GM12892 (cell line): ENCODE measurements at regions not wholly inside any gene's neighbourhood (a gene's known extent, or its start where the extent isn't known, plus 50 kb on each side); places are given as distances from the start of the nearest gene placed in this dataset.
"Not testable (repeated sequence)": the region's sequence is repeated elsewhere in the genome, so short reads cannot be mapped to it uniquely, and the experiment has no call there.

Source experiments
- DNase-seq: peaks from one replicate; pipeline ENCODE4 v3.0.0; 2011; ENCODE audit not compliant: insufficient read length
- FAIRE-seq: peaks from 2 replicates; lab custom pipeline; 2011; peaks lifted over from hg19 to GRCh38; lab: Jason Lieb, UNC
- POLR2A ChIP-seq: IDR thresholded peaks from 2 replicates; pipeline ENCODE4 v1.6.1; 2011; ENCODE audit warnings: low read depth, low read length, control low read depth
- POLR2AphosphoS5 ChIP-seq: IDR thresholded peaks from 2 replicates; pipeline ENCODE4 v1.6.1; 2011; ENCODE audit warnings: low read depth, low read length, control low read depth
- TAF1 ChIP-seq: IDR thresholded peaks from 2 replicates; pipeline ENCODE4 v1.6.1; 2011; ENCODE audit warnings: low read depth, mild to moderate bottlenecking, control low read depth, low read length, borderline replicate concordance

DNA sequence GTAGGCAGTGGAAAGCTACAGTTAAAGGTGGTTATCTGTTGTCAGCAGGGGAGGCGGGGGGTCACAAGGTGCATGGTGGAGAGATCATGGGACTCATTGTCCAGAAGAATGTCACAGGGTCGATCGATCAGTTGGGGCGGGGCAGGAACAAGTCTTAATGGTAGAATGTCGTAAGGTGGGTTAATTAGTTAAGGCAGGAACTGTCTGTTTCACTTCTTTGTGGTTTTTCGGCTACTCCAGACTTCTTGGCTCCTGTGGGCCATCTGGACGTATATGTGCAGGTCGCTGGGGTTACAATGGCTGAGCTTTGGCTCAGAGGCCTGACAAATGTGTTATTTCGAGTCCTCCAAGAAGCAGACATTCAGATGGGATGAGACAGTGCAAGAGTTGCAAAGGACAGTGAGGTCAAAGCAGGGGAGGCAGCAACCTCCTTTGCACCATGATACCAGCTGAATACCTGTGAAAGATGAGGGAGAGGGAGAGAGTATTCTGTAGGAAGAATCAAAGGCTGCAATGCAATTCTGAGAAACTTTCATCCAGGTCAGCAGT lies 246.9 kb upstream of the TMEM132C start:
- DNase-seq (no peak), FAIRE-seq (no peak)
- TF ChIP-seq POLR2AphosphoS5 (no peak), POLR2A (no peak), TAF1 (no peak)

DNA sequence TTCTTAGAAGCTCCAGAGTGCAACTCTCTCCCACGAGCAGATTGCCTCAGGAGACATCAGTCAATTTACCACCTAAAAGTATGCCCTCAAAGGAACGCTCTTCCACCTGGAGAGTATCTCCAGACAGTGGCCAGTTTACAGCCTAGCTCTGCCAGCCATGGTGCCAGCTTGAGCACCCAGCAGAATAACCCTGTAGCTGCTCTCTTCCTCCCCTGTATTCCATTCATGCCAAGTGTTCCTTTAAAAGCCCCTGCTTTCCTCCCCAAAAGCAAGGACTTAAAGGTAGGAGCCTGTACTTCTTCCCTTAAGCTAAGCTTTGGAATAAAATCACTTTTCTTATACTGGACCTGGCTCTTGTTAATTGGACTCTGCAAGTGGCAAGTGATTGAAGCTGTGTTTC lies 245.4 kb upstream of the TMEM132C start:
- DNase-seq, result no peak
- TF ChIP-seq TAF1 (no peak), POLR2AphosphoS5 (no peak), POLR2A (no peak)
- no peak for FAIRE-seq

- TF ChIP-seq POLR2A (no peak), POLR2AphosphoS5 (no peak), TAF1 (no peak)
- no peak for FAIRE-seq
- DNase-seq, result no peak
These were observed 241.3 kb upstream of the TMEM132C start for GRCh38 chr12:128025589-128026245.

- FAIRE-seq, result no peak
- DNase-seq, result no peak
- TF ChIP-seq TAF1 (no peak), POLR2A (no peak), POLR2AphosphoS5 (no peak)
These were observed 240.0 kb upstream of the TMEM132C start for GRCh38 chr12:128026696-128027574.

- TF ChIP-seq POLR2A (no peak), TAF1 (no peak), POLR2AphosphoS5 (no peak)
- FAIRE-seq (no peak), DNase-seq (no peak)
These were observed 233.5 kb upstream of the TMEM132C start for GRCh38 chr12:128033473-128033872.

GRCh38 chr12:128040971-128041370 lies 226.0 kb upstream of the TMEM132C start:
- no peak for TF ChIP-seq POLR2AphosphoS5
- TF ChIP-seq TAF1, result no peak
- no peak for TF ChIP-seq POLR2A
- FAIRE-seq (no peak), DNase-seq (no peak)

DNA sequence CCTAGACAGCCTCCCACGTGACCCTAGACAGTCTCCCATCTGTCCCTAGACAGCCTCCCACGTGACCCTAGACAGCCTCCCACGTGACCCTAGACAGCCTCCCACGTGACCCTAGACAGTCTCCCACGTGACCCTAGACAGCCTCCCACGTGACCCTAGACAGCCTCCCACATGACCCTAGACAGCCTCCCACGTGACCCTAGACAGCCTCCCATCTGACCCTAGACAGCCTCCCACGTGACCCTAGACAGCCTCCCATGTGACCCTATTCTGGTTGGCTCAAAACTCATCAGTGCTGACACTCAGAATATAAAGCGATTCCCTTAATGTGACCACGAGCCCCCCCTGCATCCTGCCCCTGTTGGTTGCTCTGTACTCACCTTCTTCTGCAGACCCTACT lies 224.7 kb upstream of the TMEM132C start:
- DNase-seq, FAIRE-seq: not testable (repeated sequence)

GRCh38 chr12:128042825-128043224 lies 224.1 kb upstream of the TMEM132C start:
- DNase-seq (no peak), FAIRE-seq (no peak)
- no peak for TF ChIP-seq TAF1
- TF ChIP-seq POLR2AphosphoS5, result no peak
- TF ChIP-seq POLR2A, result no peak

GRCh38 chr12:128043317-128043716 lies 223.7 kb upstream of the TMEM132C start:
- TF ChIP-seq TAF1 (no peak), POLR2AphosphoS5 (no peak), POLR2A (no peak)
- no peak for DNase-seq
- no peak for FAIRE-seq

GRCh38 chr12:128047266-128048060 lies 219.5 kb upstream of the TMEM132C start:
- TF ChIP-seq POLR2A (no peak), TAF1 (no peak), POLR2AphosphoS5 (no peak)
- DNase-seq (no peak), FAIRE-seq (no peak)

DNA sequence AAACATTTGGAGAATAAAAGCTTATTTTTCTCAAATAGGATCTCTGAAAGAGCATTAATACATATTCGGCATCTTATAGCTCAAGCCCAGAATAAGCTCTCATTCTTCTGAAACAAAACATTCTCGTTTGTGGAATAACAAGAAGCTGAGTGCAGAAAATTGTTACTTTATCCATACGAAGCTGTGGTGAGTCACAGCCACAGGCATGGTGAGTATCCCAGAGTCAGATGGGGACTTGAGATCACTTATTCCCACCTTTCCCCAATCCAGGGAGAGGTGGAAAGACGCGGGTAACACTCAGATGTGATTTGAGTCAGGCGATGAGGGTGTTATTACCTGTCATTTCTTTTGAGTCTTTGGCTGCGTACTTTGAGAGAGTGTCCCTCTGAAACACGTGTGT lies 214.6 kb upstream of the TMEM132C start:
- FAIRE-seq, result no peak
- DNase-seq, result no peak
- TF ChIP-seq POLR2AphosphoS5 (no peak), POLR2A (no peak), TAF1 (no peak)
